ENCODE measurements at regions not wholly inside any gene's neighbourhood (a gene's known extent, or its start where the extent isn't known, plus 50 kb on each side); places are given as distances from the start of the nearest gene placed in this dataset.
A peak's percentile ranks its signal among the peaks of the same experiment; 100 is the strongest.

DNA sequence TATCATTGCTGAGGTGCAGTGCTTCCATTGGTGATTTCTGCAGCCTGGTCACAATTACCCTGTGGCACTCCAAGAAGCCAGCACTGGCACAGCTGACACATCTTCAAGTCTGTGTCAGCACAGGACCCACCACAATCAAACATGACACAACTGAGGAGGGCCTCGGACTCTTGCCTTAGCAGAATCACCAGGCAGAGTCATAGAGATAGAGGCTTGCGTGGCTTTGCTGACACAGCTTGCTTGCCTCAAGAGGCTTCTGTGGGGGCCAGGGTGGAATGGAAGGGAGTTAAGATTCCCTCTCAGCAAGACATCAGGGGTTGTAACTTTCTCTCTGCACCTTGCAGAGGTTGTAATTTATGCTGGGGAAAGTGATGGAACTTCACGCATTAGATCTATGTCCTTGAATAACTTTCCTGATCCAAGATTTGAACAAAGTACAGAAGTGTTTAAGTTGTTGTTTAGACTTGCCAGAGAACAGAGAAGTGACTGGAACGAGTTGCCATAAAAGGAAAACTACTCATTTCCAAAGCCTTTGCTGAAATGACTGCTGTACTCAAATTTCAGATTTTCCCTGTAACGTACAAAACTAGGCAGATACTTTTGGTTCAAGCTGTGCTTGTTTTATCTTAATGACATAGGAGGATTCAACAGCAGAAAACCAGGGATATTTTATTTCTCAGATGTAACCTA is 170.7 kb downstream of the DIPK2A start:
- peak; percentile 59 for DNase-seq

GRCh38 chr3:144148356-144148755 is 176.7 kb downstream of the DIPK2A start:
- DNase-seq, result no peak

- DNase-seq, result no peak
Observed at GRCh38 chr3:144151983-144152382, 180.4 kb downstream of the DIPK2A start.

DNA sequence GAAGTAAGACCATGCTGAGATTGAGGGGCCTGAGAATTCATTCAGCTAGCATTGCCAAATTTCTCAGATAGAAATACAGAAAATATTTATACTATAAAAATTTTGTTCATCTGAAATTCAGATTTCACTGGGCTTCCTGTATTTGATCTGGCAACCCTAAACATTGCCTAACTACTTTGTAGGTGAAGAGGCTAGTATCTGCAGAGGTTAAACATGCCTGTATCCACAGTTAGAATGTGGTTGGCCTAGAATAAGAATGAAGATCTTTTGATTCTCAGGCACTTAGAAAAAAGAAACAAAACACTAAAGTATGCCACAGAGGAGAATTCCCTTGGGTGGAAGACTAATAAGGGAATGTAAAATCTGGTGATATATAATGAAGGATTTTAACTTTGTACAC is 189.0 kb downstream of the DIPK2A start:
- DNase-seq, result no peak

- peak; percentile 55 for DNase-seq
Observed at GRCh38 chr3:144162042-144162441, 190.4 kb downstream of the DIPK2A start.

DNA sequence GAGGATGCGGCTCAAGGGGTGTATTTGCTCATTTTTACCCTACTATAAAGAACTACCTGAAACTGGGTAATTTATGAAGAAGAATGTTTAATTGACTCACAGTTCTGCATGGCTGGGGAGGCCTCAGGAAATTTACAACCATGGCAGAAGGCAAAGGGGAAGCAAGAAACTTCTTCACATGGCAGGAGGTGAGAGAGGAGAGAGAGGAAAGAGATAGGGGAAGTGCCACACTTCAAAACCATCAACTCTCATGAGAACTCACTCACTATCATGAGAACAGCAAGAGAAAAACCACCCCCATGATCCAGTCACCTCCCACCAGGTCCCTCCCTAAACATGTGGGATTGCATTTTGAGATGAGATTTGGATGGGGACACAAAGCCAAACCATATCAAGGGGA is 192.7 kb downstream of the DIPK2A start:
- no peak for DNase-seq

DNA sequence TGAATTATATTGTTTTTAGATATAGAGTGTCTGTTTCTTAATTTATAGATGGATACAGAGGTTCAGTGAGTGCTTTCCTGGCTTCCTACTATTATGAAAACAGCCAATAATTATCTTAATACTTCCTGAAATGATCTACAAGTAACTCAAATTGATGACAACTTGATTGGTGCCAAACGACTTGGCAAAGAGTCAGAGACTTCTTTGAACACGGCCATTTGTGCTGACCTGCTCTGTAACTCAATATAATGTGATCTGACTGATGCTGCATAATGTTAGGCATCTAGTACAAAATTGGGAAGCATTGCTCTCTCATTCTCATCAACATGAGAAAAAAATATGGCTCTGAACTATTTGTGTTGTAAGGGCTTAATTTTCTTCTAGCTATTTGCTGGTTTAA is 193.9 kb downstream of the DIPK2A start:
- no peak for DNase-seq

DNA sequence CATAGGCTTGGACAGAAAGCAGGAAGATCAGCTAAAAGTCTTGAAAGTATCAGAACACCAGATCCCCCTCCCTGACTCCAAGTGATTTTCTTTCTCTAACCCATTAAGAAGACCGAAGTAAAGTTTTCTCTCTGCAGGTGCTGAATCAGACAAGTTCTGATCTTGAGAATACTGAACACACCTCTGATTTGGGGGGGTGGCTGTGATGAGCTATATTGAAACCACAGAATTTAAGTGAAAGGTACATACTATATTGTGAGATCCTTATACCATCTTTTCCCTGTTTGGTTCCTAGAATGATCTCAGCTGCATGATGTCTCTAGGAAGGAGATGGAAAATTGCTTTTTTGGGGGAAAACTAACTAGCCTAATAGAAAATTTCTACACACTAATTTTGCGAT is 196.0 kb downstream of the DIPK2A start:
- no peak for DNase-seq

GRCh38 chr3:144173491-144173890 is 201.9 kb downstream of the DIPK2A start:
- DNase-seq, result no peak

DNA sequence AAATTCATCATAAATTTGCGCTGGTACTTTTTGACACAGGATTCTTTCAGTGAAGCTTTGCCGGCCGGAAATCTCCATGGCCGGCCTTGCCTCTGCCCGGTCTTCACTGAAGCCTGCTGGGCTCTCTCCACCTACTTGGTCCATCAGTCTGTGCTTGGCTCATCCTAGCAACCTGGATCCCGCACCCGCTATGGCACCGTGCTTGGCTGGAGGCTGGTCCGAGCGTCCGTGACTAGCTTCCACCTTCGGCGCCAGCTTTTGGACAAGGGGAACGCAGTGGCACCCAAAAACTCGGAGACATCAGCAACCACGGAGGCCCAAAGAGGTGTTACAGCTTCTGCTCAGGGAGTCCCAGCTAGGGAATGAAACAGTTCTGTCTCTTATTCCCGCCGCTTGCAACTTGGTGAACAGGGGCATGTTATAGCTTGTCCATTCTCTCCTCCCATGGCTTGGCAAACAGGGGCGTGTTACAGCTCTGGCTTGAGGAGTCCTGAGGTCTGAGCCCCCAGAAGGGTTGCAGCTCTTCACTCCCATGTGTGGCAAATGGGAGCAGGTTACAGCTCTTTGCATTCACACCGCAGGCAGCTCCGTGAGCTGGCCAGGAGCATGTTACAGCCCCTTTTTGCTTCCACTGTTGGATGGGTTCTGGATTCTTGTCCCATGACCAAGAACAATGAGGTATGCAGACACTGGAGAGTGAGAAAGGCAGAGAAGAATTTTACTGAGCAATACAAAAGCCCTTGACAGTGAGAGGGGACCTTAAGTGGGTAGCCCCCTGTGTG is 204.2 kb downstream of the DIPK2A start:
- DNase-seq, result no peak

DNA sequence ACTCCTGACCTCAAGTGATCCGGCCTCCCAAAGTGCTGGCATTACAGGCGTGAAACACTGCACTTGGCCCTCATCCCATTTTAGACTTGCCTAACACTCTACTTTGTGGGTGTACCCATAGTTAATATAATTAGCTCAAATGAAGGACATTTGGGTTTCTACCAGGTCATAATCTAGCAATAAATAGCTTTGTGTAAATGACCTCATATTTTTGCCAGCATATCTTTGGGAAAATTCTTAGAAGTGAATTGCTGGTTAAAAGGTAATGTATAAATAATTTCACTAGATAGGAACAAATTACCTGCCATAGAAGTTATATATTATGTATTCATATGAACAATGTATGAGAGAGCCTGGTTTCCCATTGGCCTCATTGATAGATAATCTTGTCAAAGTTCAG is 206.0 kb downstream of the DIPK2A start:
- no peak for DNase-seq

DNA sequence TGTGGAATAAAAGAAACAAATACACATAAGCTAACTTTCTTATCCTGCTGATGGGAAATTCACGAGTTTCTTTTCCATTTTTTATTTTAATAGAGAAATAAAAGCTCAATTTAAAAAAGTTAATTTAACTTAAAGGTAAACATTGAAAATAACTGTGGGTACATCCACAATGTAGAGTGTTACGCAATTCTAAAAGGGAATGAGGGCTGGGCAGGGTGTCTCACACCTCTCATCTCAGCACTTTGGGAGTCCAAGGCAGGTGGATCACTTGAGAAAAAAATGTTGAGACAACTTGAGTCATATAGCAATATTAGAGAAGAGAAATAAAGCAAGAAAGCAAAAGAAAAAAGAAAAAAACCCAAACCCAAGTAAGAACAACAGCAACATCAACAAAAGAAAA is 207.0 kb downstream of the DIPK2A start:
- DNase-seq, result no peak

- peak; percentile 3 for DNase-seq
Observed at GRCh38 chr3:144181062-144181461, 209.4 kb downstream of the DIPK2A start.

DNA sequence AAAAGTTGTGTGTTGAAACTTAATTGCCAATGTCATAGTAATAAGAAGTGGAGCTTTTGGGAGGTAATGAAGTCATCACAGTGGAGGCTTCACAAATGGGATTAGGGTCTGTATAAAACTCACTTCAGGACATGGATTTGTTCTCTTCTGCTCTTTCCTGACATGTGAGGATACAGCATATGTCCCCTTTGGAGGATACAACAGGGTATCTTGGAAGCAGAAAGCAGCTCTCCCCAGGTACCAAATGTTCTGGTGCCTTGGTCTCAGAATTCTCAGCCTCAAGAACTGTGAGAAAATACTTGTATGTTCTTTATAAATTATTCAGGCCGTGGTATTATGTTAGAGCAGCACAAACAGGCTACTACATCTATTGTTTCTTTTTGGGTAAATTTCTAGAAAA is 210.9 kb downstream of the DIPK2A start:
- no peak for DNase-seq

DNA sequence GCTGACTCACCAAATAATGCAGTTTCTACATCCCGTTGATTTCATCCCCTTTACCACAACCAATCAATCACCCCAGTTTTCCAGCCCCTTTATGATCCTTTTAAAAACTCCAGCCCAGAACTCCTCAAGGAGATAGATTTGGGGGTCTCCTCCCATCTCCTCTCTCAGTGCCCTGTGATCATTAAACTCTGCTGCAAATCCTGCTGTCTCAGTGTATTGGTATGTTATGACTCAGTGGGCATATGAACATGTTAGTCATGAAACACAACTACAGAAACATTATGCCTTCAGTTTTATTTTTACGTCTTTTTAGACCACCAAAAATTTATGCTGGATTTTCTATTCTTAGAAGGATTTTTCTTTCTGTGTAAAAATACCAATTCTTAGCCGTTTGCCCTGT is 213.7 kb downstream of the DIPK2A start:
- peak; percentile 73 for DNase-seq

GRCh38 chr3:144187531-144188210 is 216.0 kb downstream of the DIPK2A start:
- peak; percentile 89 for DNase-seq

DNA sequence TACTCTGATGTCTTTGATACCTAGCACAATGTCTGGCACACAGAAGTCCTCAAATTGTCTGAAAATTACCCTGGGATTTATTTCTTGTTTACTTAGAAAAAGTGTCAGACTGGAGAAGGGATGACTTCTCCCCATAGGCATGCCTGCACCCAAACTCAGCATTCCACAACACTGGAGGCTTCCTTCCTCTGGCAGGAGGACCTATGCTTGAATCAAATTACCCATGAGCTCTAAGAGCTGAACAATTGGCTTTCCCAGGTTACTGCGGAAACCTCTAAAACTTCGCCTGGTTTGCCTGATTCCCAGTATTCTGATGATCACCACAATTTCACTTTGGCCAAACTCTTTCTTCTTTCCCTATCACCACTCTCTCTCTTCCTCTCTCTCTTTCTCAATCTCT is 217.4 kb downstream of the DIPK2A start:
- peak; percentile 52 for DNase-seq

- DNase-seq, result no peak
Observed at GRCh38 chr3:144197116-144197515, 225.5 kb downstream of the DIPK2A start.

GRCh38 chr3:144197582-144197981 is 226.0 kb downstream of the DIPK2A start:
- DNase-seq, result no peak

DNA sequence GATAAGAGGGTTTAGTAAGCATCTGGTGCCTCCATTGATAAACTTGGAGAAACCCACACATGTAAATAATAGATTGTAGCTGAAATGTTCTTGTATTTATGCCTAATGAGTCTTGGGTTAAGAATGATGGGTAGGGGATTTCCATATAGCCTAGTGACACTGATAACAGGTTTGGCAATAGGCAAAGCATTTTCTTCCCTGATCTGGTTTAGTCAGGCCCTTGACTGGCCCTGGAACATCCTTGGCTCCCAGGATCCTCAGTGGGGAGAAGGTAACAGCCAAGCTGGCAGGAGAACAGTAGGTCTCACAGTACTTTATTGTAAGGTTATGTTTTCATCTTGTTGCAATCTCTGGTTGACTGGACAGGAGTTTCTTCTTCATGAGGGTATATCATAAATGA is 228.4 kb downstream of the DIPK2A start:
- DNase-seq, result no peak

DNA sequence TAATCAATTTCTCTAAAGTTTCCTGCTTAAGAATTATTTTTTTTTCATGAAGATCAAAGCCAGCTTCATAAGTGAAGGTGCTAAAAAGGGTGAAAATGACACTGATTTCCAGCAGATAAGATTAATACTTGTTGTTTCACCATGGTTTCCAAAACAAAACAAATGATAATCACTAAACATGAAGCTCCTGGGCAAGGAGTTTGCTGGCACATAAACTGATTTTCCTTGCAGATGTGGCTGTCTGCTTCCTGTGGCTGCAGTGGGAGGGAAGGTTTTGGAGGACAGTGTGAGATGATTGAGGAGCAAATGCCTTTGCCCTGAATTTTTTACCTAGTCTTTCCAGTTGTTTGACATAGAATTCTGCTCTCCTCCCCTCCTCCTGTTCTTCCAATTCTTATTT is 228.8 kb downstream of the DIPK2A start:
- no peak for DNase-seq

- DNase-seq, result no peak
Observed at GRCh38 chr3:144221761-144222160, 250.1 kb downstream of the DIPK2A start.

DNA sequence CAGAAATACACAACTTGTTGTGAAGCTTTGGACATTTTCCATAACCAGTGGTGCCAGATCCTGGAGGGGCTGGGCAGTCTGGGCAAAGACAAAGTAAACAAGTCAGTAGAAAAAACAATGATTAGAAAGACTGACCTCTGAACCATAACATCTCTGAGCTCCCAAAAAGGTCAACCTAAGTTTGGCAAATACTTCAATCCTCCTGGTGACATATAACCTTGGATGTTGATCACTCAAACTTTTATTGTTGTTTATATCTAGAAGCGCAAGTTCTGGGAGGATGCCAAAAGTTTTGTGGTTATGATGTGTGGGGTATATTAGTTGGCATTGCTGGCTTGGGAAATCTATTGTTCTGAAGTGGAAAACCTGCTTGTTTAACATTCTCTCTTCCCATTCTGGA is 257.7 kb downstream of the DIPK2A start:
- no peak for DNase-seq

GRCh38 chr3:144229953-144230352 is 258.3 kb downstream of the DIPK2A start:
- no peak for DNase-seq

All from fibroblast of skin of right quadriceps (primary cell).